NCI-H748 (cell line): ENCODE measurements at regions not wholly inside any gene's neighbourhood (a gene's known extent, or its start where the extent isn't known, plus 50 kb on each side); places are given as distances from the start of the nearest gene placed in this dataset.
"Not testable (repeated sequence)": the region's sequence is repeated elsewhere in the genome, so short reads cannot be mapped to it uniquely, and the experiment has no call there.

Experiments
- DNase-seq: peaks from one replicate; lab custom pipeline; 2025; ENCODE audit not compliant: unreplicated experiment; lab: John Stamatoyannopoulos, UW

DNA sequence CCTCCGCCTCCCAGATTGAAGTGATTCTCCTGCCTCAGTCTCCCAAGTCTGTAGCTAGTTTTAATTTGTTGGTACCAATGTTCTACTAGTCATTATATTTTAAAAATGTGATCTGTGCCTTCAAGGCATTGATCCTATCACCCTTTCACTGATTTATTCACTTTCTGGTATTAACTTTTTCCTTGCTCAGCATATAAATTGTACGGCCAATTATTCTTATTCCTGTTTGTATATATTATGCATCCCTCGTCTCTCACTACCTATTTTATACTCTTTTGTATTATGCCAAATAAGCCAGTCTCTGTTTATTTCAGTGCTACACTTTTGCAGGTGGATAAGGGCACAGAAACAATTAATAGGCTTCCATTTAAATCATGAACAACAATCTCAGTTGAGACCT is 620.2 kb upstream of the BCHE start:
- no peak for DNase-seq

DNA sequence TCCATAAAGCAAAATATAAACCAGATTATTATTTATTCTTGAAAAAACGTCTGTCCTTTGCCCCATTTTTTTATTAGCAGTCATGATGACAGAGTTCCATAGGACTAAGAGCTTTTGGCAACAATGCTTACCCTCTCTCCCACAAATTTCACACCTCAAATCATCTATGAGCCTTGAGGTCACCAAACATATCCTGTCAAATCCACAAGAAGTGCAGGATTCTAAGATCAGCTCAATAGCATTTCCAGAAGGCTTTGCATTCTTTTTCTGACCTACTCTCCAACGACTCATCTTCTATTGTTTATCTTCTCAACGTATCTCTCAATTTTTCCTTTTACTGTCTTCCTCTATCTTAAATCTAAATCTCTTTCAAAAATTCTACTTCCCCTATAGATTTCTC is 619.1 kb upstream of the BCHE start:
- DNase-seq, result no peak

DNA sequence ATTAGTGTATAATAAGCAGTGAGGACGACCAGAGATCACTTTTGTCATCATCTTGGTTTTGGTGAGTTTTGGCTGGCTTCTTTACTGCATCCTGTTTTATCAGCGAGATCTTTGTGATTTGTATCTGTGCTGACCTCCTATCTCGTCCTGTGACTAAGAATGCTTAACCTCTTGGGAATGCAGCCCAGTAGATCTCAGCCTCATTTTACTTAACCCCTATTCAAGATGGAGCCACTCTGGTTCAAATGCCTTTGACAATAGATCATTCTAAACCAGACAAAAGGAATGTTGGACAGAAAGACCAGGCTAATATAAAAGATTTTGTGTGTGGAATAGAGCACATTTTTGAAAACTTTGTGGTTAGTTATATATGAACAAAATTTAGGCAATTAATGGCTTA is 618.5 kb upstream of the BCHE start:
- DNase-seq, result no peak

DNA sequence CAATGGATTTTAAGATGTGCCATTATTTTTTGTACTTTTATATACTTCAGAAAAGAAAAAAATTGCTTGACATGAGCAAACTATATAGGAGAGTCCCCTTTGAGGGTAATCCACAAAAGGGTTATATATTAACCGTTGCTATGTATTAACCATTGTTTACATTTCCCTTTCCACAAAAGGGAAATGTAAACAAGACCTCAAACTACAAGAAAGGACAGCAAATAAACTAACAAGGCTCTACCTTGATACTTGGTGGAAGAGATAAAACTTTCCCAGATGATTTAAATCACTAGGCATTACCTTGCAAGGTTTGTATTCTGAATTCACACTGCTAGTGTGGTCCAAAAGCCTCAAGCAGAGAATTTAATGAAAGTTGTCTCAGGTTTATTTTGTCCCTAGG is 616.3 kb upstream of the BCHE start:
- DNase-seq, result no peak

DNA sequence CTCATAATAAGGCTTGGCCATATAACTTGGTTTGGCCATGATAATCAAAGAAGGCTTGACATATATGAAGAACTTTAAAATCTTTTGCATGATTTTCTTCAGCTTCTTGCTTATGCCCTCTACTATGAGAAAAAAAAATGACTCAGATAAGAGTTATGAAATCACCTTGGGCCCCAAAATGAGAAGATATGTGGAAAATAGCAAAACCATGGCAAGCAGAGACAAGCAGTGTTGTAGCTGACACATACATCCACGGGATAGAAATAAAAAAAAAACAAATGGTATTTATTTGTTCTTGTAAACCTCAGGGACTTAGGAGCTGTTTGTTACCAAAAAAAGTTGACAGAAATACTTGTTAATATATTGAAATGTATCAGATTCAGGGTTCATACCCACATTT is 614.8 kb upstream of the BCHE start:
- DNase-seq, result no peak

DNA sequence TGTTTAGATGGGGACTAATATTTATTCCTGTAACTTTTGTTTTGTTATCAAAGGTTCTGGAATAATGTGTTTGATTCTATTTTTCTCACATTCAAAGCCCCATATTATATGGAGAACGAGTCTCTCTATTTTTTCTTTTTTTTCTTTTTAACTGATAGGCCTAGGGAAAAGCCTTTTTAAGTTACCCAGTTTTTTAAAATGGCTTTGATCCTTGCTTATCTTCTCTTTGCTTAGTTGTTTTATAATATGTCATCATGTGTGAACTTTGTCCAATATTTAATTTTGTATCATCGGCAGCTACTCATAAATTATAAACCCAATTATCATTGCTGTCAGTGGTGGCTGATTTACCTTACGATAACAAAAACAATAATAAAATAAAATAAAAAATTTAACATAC is 610.3 kb upstream of the BCHE start:
- DNase-seq, result no peak

DNA sequence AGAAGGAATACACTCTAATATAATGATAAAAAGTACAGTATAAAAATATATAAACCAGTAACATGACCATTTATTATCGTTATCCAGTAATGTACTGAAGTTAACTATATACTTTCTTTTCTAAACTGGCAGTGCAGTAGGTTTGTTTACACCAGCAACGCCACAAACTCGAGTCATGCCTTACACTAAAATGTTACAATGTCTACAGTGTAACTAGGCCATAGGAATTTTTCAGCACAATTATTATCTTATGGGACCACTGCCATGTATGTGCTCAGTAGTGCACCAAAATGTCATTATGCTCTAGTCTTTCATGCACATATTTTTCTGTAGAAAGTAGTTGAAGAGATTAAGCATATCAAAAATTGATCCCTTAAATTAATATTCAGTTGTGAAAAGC is 609.8 kb upstream of the BCHE start:
- no peak for DNase-seq

DNA sequence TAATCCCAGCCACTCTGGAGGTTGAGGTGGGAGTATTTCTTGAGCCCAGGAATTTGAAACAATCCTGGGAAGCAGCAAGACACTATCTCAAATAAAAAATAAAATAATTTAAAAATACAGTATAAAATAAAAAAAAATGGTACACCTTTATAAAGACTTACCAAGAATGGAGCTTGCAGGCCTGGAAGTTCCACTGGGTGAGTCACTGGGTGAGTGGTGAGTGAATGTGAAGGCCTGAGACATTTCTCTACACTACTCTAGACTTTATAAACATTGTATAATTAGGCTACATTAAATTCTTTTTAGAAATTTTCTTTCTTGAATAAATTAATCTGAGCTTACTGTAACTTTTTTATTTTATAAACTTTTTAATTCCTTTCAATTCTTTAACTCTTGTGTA is 609.1 kb upstream of the BCHE start:
- no peak for DNase-seq

DNA sequence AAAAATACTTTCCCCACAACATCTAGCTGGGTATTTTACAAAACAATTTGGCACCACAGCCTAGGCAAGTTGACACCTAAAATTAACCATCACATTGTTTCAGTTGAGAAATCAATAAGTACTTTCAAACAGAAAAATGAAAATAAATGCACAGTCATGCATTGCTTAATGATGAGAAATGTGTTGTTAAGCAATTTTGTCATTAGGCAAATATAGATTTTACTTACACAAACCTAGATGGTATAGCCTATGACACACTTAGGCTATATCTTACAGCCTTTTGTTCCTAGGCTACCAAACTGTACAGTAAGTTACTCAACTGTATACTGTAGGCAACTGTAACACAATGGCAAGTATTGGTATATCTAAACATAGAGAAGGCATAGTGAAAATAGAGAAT is 608.6 kb upstream of the BCHE start:
- no peak for DNase-seq

DNA sequence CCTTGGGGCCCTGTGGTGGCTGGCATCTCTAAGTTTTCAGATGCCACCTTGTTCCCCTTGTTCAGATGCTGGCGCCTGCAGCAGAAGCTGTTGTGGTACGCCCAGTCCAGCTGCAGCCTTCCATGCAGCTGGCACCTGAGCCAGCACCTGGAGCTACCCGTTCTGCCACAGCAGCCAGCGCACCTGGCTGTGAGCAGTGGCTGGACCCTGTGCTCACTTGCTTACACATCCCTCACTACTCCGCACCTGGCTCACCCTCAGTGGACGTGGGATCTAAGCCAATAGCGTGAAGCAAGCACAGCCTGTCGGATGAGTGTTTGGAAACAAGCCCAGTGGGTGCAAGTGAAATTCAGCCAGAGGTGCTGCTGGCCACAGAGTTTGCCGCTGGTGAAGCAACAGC is 607.5 kb upstream of the BCHE start:
- peak; percentile 27 for DNase-seq

DNA sequence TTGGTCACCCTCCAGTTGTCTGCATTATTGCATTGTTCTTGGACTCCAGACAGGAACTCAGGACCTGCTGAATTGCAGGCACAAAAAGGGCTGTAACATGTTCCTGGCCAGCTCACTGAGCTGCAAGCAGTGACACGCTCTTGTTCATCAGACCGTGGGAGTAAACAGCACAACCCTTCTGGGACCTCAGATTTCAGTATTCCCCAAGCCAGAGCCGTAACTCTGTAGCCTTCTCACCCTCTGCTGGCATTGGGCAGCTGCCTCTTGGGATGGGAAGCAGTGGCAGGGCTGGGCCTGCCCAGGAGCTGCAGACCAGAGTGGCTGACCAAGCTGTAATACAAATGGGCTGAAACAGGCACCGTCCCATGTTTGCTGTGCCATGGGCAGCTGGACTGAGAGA is 607.1 kb upstream of the BCHE start:
- no peak for DNase-seq

DNA sequence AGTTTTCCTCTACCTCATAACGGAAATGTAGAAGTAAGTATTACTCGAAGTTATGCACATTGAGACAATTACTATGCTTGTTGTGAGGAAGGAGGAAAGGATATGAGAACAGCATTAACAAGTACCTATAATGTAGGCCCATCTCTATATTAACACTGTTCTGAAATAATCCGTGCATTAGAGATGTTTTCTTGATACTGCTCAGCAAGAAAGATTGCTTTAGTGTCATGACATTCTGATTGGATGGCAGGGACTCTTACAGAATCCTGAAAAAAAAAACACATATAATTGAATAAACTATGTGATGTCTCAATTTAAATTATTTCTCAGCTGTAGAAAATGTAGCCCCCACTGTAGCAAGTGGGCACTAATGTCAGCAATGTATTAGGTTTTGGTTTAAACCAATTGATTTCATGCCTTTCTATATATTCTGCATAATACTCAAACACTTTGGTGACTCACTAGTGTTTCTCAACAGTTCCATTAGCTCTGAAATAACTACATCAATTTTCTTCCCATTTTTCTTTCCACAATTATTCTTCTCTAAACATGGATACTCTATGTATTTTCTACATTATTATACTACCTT is 598.3 kb upstream of the BCHE start:
- DNase-seq, result no peak

DNA sequence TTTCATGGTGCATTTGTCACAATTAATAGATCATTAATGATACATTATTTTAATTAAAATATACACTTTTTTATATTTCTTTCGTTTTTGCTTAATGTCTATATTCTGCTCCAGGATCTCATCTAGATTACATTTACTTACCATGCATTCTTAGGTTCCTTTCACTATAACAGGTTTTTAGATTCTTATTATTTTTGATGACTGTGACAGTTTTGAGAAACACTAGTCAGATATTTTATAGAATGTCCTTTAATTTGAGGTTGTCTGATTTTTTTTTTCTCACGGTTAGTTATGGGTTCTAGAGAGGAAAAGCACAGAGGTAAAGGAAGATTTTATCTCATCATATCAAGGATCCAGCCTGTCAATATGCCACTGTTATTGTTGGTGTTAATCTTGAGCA is 595.8 kb upstream of the BCHE start:
- DNase-seq, result no peak

DNA sequence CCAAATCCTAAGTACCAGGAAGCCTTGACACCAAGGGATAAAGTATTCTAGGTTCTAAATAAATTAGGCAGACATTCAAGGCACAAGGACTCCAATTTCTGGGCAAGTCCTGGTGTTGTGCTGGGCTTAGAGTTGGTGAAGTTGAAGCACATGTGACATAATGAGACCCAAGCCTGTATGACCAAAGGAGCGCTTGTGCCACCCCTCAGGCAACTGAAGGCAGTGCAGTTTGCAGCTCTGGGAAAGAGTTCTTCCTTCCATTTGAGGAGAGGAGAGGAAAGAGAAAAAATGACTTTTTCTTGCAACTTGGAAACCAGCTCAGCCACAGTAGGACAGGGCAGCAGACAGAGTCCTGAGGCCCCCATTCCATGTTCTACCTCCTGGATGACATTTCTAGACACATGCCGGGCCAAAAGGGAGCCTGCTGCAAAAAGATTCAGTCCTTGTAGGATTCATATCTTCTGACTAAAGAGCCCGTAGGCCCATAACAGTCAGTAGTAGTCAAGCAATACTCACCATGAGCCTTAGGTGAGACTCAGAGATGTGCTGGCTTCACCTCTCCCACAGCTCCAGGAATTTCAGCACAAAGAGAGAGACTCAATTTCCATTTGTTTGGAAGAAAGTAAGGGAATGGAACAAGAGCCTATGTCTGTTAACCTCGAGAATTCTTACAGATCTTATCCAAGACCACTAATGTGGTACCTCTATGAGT is 588.8 kb upstream of the BCHE start:
- no peak for DNase-seq

DNA sequence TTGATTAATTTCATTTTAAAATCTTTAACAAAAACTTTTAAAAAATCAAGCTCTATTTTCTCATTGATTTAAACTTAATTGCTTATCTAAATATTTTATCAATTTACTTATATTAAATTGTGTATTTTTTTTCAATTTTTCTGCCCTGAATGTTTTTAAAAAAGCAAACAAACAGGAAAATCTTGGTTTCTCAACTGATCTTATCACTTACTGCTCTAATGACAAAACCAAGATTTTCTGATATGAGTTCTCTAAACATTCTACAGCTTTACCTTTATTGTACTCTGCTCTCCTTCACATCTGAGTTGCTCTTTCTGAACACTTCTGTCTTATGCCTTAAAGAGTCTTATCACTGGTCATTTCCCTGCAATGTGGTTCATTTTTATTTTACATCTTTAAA is 587.8 kb upstream of the BCHE start:
- DNase-seq, result no peak

DNA sequence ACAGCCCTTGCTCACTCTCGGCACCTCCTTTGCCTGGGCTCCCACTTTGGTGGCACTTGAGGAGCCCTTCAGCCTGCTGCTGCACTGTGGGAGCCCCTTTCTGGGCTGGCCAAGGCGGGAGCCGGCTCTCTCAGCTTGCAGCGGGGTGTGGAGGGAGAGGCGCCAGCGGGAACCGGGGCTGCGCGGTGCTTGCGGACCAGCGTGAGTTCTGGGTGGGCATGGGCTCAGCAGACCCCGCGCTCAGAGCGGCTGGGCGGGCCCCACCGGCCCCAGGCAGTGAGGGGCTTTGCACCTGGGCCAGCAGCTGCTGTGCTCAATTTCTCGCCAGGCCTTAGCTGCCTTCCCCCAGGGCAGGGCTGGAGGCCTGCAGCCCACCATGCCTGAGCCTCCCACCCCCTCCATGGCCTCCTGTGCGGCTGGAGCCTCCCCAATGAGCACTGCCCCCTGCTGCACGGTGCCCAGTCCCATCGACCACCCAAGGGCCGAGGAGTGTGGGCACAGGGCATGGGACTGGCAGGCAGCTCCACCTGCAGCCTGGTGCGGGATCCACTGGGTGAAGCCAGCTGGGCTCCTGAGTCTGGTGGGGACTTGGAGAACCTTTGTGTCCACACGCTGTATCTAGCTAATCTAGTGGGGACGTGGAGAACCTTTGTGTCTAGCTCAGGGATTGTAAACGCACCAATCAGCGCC is 586.7 kb upstream of the BCHE start:
- not testable (repeated sequence) for DNase-seq

DNA sequence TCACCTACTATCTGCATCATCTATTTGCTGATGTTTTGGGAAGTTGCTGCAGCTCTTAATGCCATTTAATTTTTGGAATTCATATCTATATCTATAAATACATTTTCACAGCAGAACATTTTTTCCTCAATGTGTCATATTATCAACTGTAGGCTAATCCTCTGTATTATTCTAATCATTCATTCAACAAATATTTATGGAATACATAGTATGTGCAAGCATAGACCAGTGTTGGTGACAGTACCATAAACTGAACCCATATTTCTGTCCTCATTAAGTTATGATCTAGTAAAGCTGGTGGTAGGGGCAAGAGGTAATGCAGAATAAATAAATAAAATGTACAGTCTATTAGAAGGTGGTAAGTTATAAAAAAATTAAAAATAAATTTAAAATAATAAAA is 585.3 kb upstream of the BCHE start:
- DNase-seq, result no peak

DNA sequence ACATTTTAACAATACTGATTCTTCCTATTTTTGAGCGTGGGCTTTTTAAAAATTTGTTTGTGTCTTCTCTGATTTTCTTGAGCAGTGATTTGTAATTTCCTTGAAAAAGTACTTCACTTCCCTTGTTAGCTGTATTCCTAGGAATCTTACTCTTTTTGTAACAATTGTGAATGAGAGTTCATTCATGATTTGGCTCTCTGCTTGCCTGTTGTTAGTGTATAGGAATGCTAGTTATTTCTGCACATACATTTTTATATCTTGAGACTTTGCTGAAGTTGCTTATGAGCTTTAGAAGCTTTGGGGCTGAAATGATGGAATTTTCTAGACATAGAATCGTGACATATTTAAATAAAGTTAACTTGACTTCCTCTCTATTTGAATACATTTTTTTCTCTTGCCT is 582.8 kb upstream of the BCHE start:
- DNase-seq, result no peak

DNA sequence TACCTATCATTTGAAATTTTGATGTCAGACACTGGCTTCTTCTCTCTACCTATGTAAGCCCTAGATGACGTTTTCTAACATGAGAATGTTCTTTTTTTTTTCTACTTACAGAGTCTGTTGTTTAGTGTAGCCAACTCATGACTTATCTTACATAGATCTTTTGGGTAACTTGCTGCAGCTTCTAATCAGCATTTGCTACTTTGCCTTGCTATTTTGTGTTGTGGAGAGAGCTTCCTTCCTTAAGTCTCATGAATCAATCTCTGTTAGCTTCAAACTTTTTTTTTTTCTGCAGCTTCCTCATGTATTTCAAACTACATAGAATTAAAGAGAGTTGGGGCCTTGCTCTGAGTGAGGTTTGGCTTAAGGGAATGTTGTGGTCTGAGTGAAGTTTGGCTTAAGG is 568.7 kb upstream of the BCHE start:
- DNase-seq, result no peak

DNA sequence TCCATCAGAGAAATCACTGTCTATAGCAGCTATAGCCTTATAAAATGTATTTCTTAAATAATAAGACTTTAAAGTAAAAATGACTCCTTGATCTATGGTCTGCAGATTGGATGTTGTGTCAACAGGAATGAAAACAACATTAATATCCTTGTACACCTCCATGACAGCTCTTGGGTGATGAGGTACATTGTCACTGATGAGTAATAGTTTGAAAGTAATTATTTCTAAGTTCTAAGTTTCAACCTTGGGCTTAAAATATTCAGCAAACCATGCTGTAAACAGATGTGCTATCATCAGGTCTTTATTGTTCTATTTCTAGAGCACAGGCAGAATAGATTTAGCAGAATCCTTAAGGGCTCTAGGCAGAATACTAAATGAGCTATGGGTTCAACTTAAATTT is 568.2 kb upstream of the BCHE start:
- no peak for DNase-seq

DNA sequence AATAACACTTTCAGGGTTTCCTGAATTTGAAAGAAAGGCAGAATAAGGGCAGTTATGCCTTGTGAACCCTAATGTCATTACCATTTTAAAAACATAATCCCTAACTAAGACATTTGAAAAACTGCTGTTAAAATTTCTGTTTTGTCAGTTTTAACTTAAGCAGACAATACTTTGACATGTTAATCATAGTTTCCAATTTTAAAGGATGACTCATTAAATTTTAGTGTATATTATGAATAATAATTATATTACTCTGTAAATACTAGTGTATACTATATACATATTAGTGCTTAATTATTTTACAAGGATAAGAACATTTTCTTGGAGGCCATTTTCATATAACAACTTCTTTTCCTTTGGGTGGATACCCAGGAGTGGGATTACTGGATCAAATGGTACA is 553.1 kb upstream of the BCHE start:
- DNase-seq, result no peak

DNA sequence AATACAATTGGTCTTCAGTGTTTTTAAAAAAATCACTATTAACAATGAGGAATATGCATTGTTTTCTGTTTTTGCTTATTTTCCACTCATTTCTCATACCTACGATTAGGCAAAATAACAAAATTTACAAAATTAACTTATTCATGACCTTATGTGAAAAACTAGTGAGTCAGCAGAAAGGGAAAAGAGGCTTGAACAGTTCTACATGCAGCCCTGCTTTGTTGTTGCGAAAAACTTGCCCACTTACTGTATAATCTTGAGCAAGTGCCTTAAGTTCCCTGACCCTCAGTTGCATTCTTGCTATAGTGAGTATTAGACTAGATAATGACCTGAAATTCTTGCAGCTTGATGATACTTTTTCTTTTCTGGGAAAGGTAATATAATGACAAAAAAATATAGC is 551.1 kb upstream of the BCHE start:
- DNase-seq, result no peak
